ENCODE measurements at regions not wholly inside any gene's neighbourhood (a gene's known extent, or its start where the extent isn't known, plus 50 kb on each side); places are given as distances from the start of the nearest gene placed in this dataset.
"Not testable (repeated sequence)": the region's sequence is repeated elsewhere in the genome, so short reads cannot be mapped to it uniquely, and the experiment has no call there.

DNA sequence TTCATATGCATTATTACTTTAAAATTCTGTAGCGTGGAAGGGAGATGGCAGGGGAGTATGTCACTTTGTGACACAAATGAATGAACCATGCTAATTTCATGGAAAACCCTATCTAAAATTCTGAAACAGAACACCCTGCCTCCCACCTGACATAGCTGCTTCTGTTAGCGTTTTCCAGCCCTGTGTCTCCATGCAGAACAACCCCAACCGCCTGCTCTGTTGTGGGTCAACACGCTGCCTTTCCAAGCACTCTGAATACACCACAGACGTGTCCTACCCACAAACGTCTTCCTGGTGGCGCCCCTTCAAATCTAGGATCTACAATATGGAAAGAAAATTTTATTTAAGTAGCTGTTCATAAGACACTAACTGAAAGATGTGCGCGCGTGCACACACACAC is 238.6 kb downstream of the TRIML1 start:
- no peak for DNase-seq
- Histone ChIP-seq H3K4me3 (no peak overlapping the region), H3K4me1 (no peaks in the 10 kb centered on the region), H3K36me3 (no peaks in the 10 kb centered on the region), H3K9me3 (no peaks in the 10 kb centered on the region), H3K27me3 (no peaks in the 10 kb centered on the region), H3K27ac (no peak overlapping the region)
- TF ChIP-seq POLR2A (IDR thresholded peaks at IDR 0.05): no peak
- TF ChIP-seq, protein P1, sequence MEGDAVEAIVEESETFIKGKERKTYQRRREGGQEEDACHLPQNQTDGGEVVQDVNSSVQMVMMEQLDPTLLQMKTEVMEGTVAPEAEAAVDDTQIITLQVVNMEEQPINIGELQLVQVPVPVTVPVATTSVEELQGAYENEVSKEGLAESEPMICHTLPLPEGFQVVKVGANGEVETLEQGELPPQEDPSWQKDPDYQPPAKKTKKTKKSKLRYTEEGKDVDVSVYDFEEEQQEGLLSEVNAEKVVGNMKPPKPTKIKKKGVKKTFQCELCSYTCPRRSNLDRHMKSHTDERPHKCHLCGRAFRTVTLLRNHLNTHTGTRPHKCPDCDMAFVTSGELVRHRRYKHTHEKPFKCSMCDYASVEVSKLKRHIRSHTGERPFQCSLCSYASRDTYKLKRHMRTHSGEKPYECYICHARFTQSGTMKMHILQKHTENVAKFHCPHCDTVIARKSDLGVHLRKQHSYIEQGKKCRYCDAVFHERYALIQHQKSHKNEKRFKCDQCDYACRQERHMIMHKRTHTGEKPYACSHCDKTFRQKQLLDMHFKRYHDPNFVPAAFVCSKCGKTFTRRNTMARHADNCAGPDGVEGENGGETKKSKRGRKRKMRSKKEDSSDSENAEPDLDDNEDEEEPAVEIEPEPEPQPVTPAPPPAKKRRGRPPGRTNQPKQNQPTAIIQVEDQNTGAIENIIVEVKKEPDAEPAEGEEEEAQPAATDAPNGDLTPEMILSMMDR (IDR thresholded peaks at IDR 0.05): no peak
- intact Hi-C loops (cut with DNase I; ENCODE audit: low total_unique reads): no loop called here

DNA sequence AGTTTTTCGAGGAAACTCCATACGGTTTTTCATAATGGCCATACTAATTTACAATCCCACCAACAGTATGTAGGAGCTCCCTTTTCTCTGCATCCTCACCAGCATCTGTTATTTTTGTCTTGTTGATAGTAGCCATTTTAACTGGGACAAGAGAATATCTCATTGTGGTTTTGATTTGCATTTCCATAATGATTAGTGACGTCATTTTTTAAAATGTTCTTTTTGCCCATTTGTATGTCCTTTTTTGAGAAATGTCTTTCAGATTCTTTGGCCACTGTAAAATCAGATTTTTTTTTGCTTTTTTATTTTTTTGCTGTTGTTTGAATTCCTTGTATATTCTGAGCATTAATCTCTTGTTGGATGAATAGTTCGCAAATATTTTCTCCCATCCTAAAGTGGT is 243.9 kb downstream of the TRIML1 start:
- DNase-seq: no peak
- intact Hi-C loops (cut with DNase I; ENCODE audit: low total_unique reads): no loop called here
- H3K4me3 ChIP-seq: no peak overlapping the region

DNA sequence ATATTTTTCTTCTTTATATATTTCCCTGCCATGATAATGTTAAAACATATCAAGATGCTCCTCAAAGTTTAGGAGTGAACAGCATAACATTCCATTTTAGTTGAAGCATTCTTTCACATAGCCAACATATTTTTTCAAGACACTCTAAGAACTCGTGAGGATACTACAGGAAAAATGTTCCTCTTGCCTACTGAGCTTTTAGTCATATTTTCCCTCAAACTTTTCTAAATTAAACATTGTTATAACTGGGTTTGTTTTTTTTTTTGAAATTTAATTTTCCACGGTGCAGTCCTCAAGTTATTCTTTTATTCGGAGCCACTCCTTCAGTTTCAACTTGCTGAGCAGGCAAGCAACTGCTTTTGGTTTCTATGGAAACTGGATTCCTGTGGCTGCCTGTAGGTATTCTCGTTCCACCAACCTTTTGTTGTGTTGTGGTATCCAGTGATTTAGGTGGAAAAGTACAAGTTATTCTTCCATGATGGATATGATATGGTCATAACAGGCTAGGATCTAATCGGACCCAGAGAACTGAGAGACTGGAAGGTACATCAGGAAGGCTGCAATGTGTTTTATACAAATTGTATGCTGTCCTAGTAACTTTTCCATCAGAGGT is 248.0 kb downstream of the TRIML1 start:
- TF ChIP-seq, protein P1 (IDR thresholded peaks at IDR 0.05): no peak
- no peak for TF ChIP-seq POLR2A (IDR thresholded peaks at IDR 0.05)
- no peaks in the 10 kb centered on the region for H3K27me3 ChIP-seq
- H3K36me3 ChIP-seq: no peaks in the 10 kb centered on the region
- no peaks in the 10 kb centered on the region for H3K4me1 ChIP-seq
- DNase-seq: no peak
- no peaks in the 10 kb centered on the region for H3K9me3 ChIP-seq
- no peak overlapping the region for H3K27ac ChIP-seq
- intact Hi-C loops (cut with DNase I; ENCODE audit: low total_unique reads): no loop called here
- no peak overlapping the region for H3K4me3 ChIP-seq

More for the DNA sequence above, 243.9 kb downstream of the TRIML1 start:
- Histone ChIP-seq H3K27ac (no peak overlapping the region), H3K36me3 (no peaks in the 10 kb centered on the region), H3K4me1 (no peaks in the 10 kb centered on the region), H3K9me3 (no peaks in the 10 kb centered on the region), H3K27me3 (no peaks in the 10 kb centered on the region)
- TF ChIP-seq, protein P1 (IDR thresholded peaks at IDR 0.05): no peak
- TF ChIP-seq POLR2A (IDR thresholded peaks at IDR 0.05): no peak

- H3K9me3 ChIP-seq; H3K4me3 ChIP-seq; H3K27ac ChIP-seq; H3K4me1 ChIP-seq; DNase-seq; H3K27me3 ChIP-seq; intact Hi-C loops (cut with DNase I; ENCODE audit: low total_unique reads); H3K36me3 ChIP-seq: not testable (repeated sequence)
Measured at GRCh38 chr4:188391349-188391748, 252.1 kb downstream of the TRIML1 start.

GRCh38 chr4:188396037-188396436 is 256.8 kb downstream of the TRIML1 start:
- Histone ChIP-seq H3K36me3 (no peaks in the 10 kb centered on the region), H3K27me3 (no peaks in the 10 kb centered on the region), H3K4me3 (no peak overlapping the region), H3K4me1 (no peaks in the 10 kb centered on the region), H3K27ac (no peak overlapping the region), H3K9me3 (no peaks in the 10 kb centered on the region)
- no peak for DNase-seq
- TF ChIP-seq, protein P1 (IDR thresholded peaks at IDR 0.05): no peak
- no peak for TF ChIP-seq POLR2A (IDR thresholded peaks at IDR 0.05)
- intact Hi-C loops (cut with DNase I; ENCODE audit: low total_unique reads): no loop called here

DNA sequence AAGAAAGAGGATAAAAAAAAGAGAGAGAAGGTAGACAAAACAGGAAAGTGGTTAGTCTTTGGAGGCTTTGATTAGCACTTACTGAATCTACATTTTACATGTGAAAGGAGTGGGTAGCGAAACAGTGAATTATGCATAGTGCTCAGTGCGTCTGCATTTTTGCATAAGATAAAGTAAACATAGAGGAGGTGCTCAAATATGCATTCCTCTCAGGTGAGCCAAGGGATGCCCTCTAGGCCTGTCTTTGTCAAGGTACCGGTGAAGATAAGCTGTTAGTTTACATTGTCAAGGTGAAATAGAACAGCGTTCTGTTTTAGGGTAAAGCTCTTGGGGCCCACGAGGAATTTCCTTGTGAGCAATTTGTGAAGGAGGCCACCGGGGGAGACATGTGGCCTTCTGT is 260.6 kb downstream of the TRIML1 start:
- Histone ChIP-seq H3K9me3 (no peaks in the 10 kb centered on the region), H3K4me3 (no peak overlapping the region), H3K27ac (no peak overlapping the region), H3K4me1 (no peaks in the 10 kb centered on the region), H3K27me3 (no peaks in the 10 kb centered on the region), H3K36me3 (no peaks in the 10 kb centered on the region)
- no peak for DNase-seq
- intact Hi-C loops (cut with DNase I; ENCODE audit: low total_unique reads): no loop called here
- no peak for TF ChIP-seq POLR2A (IDR thresholded peaks at IDR 0.05)
- TF ChIP-seq, protein P1 (IDR thresholded peaks at IDR 0.05): no peak
